ENCODE measurements at regions not wholly inside any gene's neighbourhood (a gene's known extent, or its start where the extent isn't known, plus 50 kb on each side); places are given as distances from the start of the nearest gene placed in this dataset.
A peak's percentile ranks its signal among the peaks of the same experiment; 100 is the strongest.

DNA sequence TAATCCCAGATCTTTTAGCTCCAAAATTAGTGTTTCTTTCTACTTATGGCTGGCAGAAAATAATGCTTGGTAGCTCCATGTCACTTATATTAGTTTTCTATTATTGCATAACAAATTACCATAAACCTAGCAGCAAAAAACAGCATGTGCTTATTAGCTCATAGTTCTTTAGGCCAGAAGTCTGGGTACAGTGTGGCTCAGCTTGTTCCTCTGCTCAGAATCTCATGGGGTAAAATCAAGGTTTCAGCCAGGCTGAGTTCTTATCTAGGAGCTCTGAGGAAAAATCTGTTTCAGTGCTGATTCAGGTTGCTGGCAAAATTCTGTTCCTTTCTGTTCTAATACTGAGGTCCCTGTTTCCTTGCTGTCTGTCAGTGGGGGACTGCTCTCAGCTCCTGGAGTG, 101.1 kb downstream of the CT47B1 start:
- Histone ChIP-seq H3K27me3 (replicated peaks in 1 of 2; ENCODE audit: control insufficient read depth in 2 of 2, extremely low read depth in 1 of 2, insufficient read depth in 2 of 2, low read length in 1 of 2) (no peaks in the 10 kb centered on the region), H3K4me1 (ENCODE audit: control insufficient read depth in 1 of 2, extremely low read depth in 1 of 2, insufficient read depth in 2 of 2, low read length in 2 of 2) (no peaks in the 10 kb centered on the region), H3K27ac (ENCODE audit: low read length) (no peak overlapping the region), H3K4me3 (ENCODE audit: control insufficient read depth in 1 of 2, extremely low read depth in 1 of 2, low read length in 1 of 2) (no peak overlapping the region), H3K9me3 (no peaks in the 10 kb centered on the region), H3K36me3 (ENCODE audit: control insufficient read depth in 2 of 2, extremely low read depth in 1 of 2, insufficient read depth in 1 of 2, low read length in 1 of 2) (no peaks in the 10 kb centered on the region)
- Mint-ChIP-seq H3K36me3 (no peaks in the 10 kb centered on the region), H3K4me3 (no peak overlapping the region), H3K27ac (no peak overlapping the region), H3K9me3 (no peaks in the 10 kb centered on the region), H3K27me3 (peaks cover 2 to 11% of the 10 kb centered on the region in 2 donors), H3K4me1 (peaks cover 0 to 4% (median 0%) of the 10 kb centered on the region in 3 donors)
- ChIA-PET POLR2A (no interaction called here), CTCF (interaction anchor here in 1 of 2 donors (0.6 kb wide), 1 partner anchor 59 kb away, joined by 3 read pairs; no protein-coding TSS in a partner anchor)
- DNase-seq (no peak), ATAC-seq (replicated peaks in 1 of 4) (no peak)

GRCh38 chrX:120773801-120774200, 101.9 kb downstream of the CT47B1 start:
- CTCF ChIA-PET = interaction anchor here in 1 of 2 donors (0.6 kb wide), 1 partner anchor 58 kb away, joined by 3 read pairs; no protein-coding TSS in a partner anchor

DNA sequence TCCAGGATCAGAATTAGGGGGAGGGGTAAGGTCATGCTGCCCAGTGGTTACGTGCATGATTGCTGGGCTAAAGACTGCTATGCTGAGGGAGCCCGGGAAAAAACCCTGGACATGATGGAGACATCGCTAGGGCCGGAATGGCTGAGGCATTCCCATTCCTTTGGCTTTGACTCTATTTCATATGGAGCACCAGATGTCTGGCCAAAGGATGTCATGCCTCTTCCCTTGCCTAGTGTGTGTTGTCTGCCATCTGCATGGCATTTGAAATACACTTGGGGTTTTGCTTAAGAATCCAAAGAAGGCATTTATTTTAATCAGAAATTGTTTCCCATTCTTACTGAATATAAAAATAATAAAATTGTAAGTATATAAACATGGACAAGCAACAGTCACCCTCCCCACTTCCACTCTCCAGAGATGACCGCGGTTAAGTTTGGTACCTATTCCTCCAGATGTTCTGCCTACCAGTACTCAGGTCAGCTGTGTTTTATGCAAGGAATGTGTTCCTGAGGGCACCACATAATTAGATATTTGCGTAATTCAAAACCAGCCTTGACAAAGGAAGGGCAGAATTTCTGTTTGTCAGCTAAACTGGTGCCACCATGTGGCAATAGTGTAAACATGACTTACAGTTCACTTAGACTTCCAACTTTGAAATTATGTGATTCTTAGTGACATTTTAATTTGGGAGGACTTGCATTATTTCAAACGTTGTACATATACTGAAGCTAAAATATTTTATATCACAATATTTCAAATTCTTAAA, 105.9 kb downstream of the CT47B1 start:
- WGBS (ENCODE audit: insufficient coverage) = 100% methylated on average over 2 of the region's 8 CpGs
- Histone ChIP-seq H3K4me1 (ENCODE audit: control insufficient read depth in 1 of 2, extremely low read depth in 1 of 2, insufficient read depth in 2 of 2, low read length in 2 of 2) (no peaks in the 10 kb centered on the region), H3K27me3 (replicated peaks in 1 of 2; ENCODE audit: control insufficient read depth in 2 of 2, extremely low read depth in 1 of 2, insufficient read depth in 2 of 2, low read length in 1 of 2) (no peaks in the 10 kb centered on the region), H3K9me3 (no peaks in the 10 kb centered on the region), H3K36me3 (ENCODE audit: control insufficient read depth in 2 of 2, extremely low read depth in 1 of 2, insufficient read depth in 1 of 2, low read length in 1 of 2) (no peaks in the 10 kb centered on the region), H3K27ac (ENCODE audit: low read length) (no peak overlapping the region), H3K4me3 (ENCODE audit: control insufficient read depth in 1 of 2, extremely low read depth in 1 of 2, low read length in 1 of 2) (no peak overlapping the region)
- CTCF ChIA-PET = interaction anchor here in 1 of 2 donors (0.5 to 1.5 kb wide), 2 partner anchors 21 to 1030 kb away, joined by 3 to 6 read pairs; no protein-coding TSS in a partner anchor
- Mint-ChIP-seq H3K27me3 (peaks cover 2 to 4% of the 10 kb centered on the region in 2 donors), H3K9me3 (no peaks in the 10 kb centered on the region), H3K4me3 (no peak overlapping the region), H3K36me3 (no peaks in the 10 kb centered on the region), H3K27ac (no peak overlapping the region), H3K4me1 (peaks cover 0 to 4% (median 0%) of the 10 kb centered on the region in 3 donors)
- DNase-seq = peak in 1 of 35 experiments; percentile 40
- POLR2A ChIA-PET = no interaction called here
- ATAC-seq (replicated peaks in 1 of 4) = no peak

More at GRCh38 chrX:120773801-120774200, 101.9 kb downstream of the CT47B1 start:
- DNase-seq = peak in 1 of 35 experiments; percentile 4
- no peaks in the 10 kb centered on the region for H3K36me3 ChIP-seq (ENCODE audit: control insufficient read depth in 2 of 2, extremely low read depth in 1 of 2, insufficient read depth in 1 of 2, low read length in 1 of 2)
- Mint-ChIP-seq H3K27me3 (peaks cover 2 to 11% of the 10 kb centered on the region in 2 donors), H3K4me1 (peaks cover 0 to 4% (median 0%) of the 10 kb centered on the region in 3 donors), H3K4me3 (no peak overlapping the region), H3K36me3 (no peaks in the 10 kb centered on the region), H3K27ac (no peak overlapping the region), H3K9me3 (no peaks in the 10 kb centered on the region)
- peak in 1 of 4 experiments; percentile 55 for ATAC-seq (replicated peaks in 1 of 4)
- no peak overlapping the region for H3K4me3 ChIP-seq (ENCODE audit: control insufficient read depth in 1 of 2, extremely low read depth in 1 of 2, low read length in 1 of 2)
- H3K27ac ChIP-seq (ENCODE audit: low read length) = no peak overlapping the region
- WGBS (ENCODE audit: insufficient coverage) = no CpG with 5 or more reads among the region's 5 CpGs
- H3K4me1 ChIP-seq (ENCODE audit: control insufficient read depth in 1 of 2, extremely low read depth in 1 of 2, insufficient read depth in 2 of 2, low read length in 2 of 2) = no peaks in the 10 kb centered on the region
- no peaks in the 10 kb centered on the region for H3K27me3 ChIP-seq (replicated peaks in 1 of 2; ENCODE audit: control insufficient read depth in 2 of 2, extremely low read depth in 1 of 2, insufficient read depth in 2 of 2, low read length in 1 of 2)
- POLR2A ChIA-PET = no interaction called here
- no peaks in the 10 kb centered on the region for H3K9me3 ChIP-seq

DNA sequence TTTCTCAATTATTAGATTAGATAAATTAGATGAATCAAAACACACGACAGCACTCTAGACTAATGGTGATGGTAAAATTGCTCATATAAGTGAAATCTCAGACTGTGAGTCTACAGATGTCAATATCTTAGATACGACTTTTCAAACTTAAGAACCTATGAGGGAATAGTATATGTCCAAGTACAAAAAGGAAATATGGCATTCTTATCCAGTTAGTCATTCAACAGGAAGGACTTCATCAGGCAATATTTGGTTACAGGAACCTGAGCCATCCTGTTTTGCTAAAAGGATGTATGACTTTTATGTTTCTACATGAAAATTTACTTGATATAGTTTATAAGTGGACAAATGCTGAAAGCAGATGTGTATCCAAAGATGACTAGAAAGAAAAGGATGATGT, 107.0 kb downstream of the CT47B1 start:
- DNase-seq = no peak
- Histone ChIP-seq H3K27me3 (replicated peaks in 1 of 2; ENCODE audit: control insufficient read depth in 2 of 2, extremely low read depth in 1 of 2, insufficient read depth in 2 of 2, low read length in 1 of 2) (no peaks in the 10 kb centered on the region), H3K9me3 (no peaks in the 10 kb centered on the region), H3K36me3 (ENCODE audit: control insufficient read depth in 2 of 2, extremely low read depth in 1 of 2, insufficient read depth in 1 of 2, low read length in 1 of 2) (no peaks in the 10 kb centered on the region), H3K4me3 (ENCODE audit: control insufficient read depth in 1 of 2, extremely low read depth in 1 of 2, low read length in 1 of 2) (no peak overlapping the region), H3K27ac (ENCODE audit: low read length) (no peak overlapping the region), H3K4me1 (ENCODE audit: control insufficient read depth in 1 of 2, extremely low read depth in 1 of 2, insufficient read depth in 2 of 2, low read length in 2 of 2) (no peaks in the 10 kb centered on the region)
- Mint-ChIP-seq H3K36me3 (no peaks in the 10 kb centered on the region), H3K27me3 (peaks cover under 1 to 4% of the 10 kb centered on the region in 2 donors), H3K9me3 (no peaks in the 10 kb centered on the region), H3K4me3 (no peak overlapping the region), H3K4me1 (peaks cover 0 to 2% (median 0%) of the 10 kb centered on the region in 3 donors), H3K27ac (no peak overlapping the region)
- ATAC-seq (replicated peaks in 1 of 4) = no peak
- WGBS (ENCODE audit: insufficient coverage) = no CpG with 5 or more reads among the region's 2 CpGs
- ChIA-PET POLR2A (no interaction called here), CTCF (interaction anchor here in 1 of 2 donors (0.9 kb wide), 1 partner anchor 16 kb away, joined by 5 read pairs; no protein-coding TSS in a partner anchor)

GRCh38 chrX:120768254-120768653, 107.4 kb downstream of the CT47B1 start:
- no peaks in the 10 kb centered on the region for H3K9me3 ChIP-seq
- Mint-ChIP-seq H3K9me3 (no peaks in the 10 kb centered on the region), H3K4me1 (peaks cover 0 to 2% (median 0%) of the 10 kb centered on the region in 3 donors), H3K27ac (no peak overlapping the region), H3K36me3 (no peaks in the 10 kb centered on the region), H3K27me3 (no peaks in the 10 kb centered on the region), H3K4me3 (no peak overlapping the region)
- POLR2A ChIA-PET = no interaction called here
- no peaks in the 10 kb centered on the region for H3K27me3 ChIP-seq (replicated peaks in 1 of 2; ENCODE audit: control insufficient read depth in 2 of 2, extremely low read depth in 1 of 2, insufficient read depth in 2 of 2, low read length in 1 of 2)
- H3K27ac ChIP-seq (ENCODE audit: low read length) = no peak overlapping the region
- no peak overlapping the region for H3K4me3 ChIP-seq (ENCODE audit: control insufficient read depth in 1 of 2, extremely low read depth in 1 of 2, low read length in 1 of 2)
- CTCF ChIA-PET = interaction anchor here in 1 of 2 donors (0.9 kb wide), 1 partner anchor 15 kb away, joined by 5 read pairs; no protein-coding TSS in a partner anchor
- H3K36me3 ChIP-seq (ENCODE audit: control insufficient read depth in 2 of 2, extremely low read depth in 1 of 2, insufficient read depth in 1 of 2, low read length in 1 of 2) = no peaks in the 10 kb centered on the region
- no peak for ATAC-seq (replicated peaks in 1 of 4)
- H3K4me1 ChIP-seq (ENCODE audit: control insufficient read depth in 1 of 2, extremely low read depth in 1 of 2, insufficient read depth in 2 of 2, low read length in 2 of 2) = no peaks in the 10 kb centered on the region
- no peak for DNase-seq
- no CpG with 5 or more reads among the region's 1 CpG for WGBS (ENCODE audit: insufficient coverage)

GRCh38 chrX:120763269-120763668, 112.4 kb downstream of the CT47B1 start:
- Histone ChIP-seq H3K9me3 (no peaks in the 10 kb centered on the region), H3K27me3 (replicated peaks in 1 of 2; ENCODE audit: control insufficient read depth in 2 of 2, extremely low read depth in 1 of 2, insufficient read depth in 2 of 2, low read length in 1 of 2) (no peaks in the 10 kb centered on the region), H3K4me1 (ENCODE audit: control insufficient read depth in 1 of 2, extremely low read depth in 1 of 2, insufficient read depth in 2 of 2, low read length in 2 of 2) (no peaks in the 10 kb centered on the region), H3K27ac (ENCODE audit: low read length) (no peak overlapping the region), H3K4me3 (ENCODE audit: control insufficient read depth in 1 of 2, extremely low read depth in 1 of 2, low read length in 1 of 2) (no peak overlapping the region), H3K36me3 (ENCODE audit: control insufficient read depth in 2 of 2, extremely low read depth in 1 of 2, insufficient read depth in 1 of 2, low read length in 1 of 2) (no peaks in the 10 kb centered on the region)
- DNase-seq (no peak), ATAC-seq (replicated peaks in 1 of 4) (no peak)
- H3K4me1 Mint-ChIP-seq = peaks cover 5% of the 10 kb centered on the region in 3 donors
- no peak overlapping the region for H3K4me3 Mint-ChIP-seq
- H3K36me3 Mint-ChIP-seq = no peaks in the 10 kb centered on the region
- no CpG with 5 or more reads among the region's 2 CpGs for WGBS (ENCODE audit: insufficient coverage)
- H3K27me3 Mint-ChIP-seq = peaks cover 0 to 8% of the 10 kb centered on the region in 2 donors
- CTCF ChIA-PET = no interaction called here
- no peak overlapping the region for H3K27ac Mint-ChIP-seq
- POLR2A ChIA-PET = no interaction called here
- H3K9me3 Mint-ChIP-seq = no peaks in the 10 kb centered on the region

Data from T-cell (primary cell).